Cardiac muscle cell (in vitro differentiated cells and primary cell): ENCODE measurements at regions not wholly inside any gene's neighbourhood (a gene's known extent, or its start where the extent isn't known, plus 50 kb on each side); places are given as distances from the start of the nearest gene placed in this dataset.

Source experiments
- DNase-seq, 2 donors: peaks; one replicate each; pipeline versions ENCODE4 v3.0.0 to v3.0.0-alpha.2; 2010 to 2017; ENCODE audit warnings: low read depth in 1 of 2, low spot score in 1 of 2
- H3K27ac ChIP-seq: fragments of 200-600 bp; sonication (generic); 2 replicates; pipeline ENCODE4 v1.5.1; 2016
- H3K27me3 ChIP-seq: fragments of 200-600 bp; sonication (generic); 2 replicates; pipeline ENCODE4 v1.6.0; 2016; ENCODE audit warnings: control low read depth
- H3K36me3 ChIP-seq: fragments of 200-600 bp; sonication (generic); 2 replicates; pipeline ENCODE4 v1.5.1; 2016; ENCODE audit warnings: control low read depth
- H3K4me1 ChIP-seq: fragments of 200-600 bp; sonication (generic); 2 replicates; pipeline ENCODE4 v1.8.1; 2017; ENCODE audit warnings: low read depth, mild to moderate bottlenecking, mixed run types
- H3K4me3 ChIP-seq: fragments of 200-600 bp; sonication (generic); 2 replicates; pipeline ENCODE4 v1.5.1; 2016; ENCODE audit warnings: mild to moderate bottlenecking
- H3K9me3 ChIP-seq: fragments of 200-600 bp; sonication (generic); 2 replicates; pipeline ENCODE4 v1.5.1; 2017; ENCODE audit warnings: low read depth, mild to moderate bottlenecking, control low read depth
- CTCF ChIP-seq: IDR thresholded peaks from 2 replicates; pipeline ENCODE4 v1.5.1; 2012; ENCODE audit warnings: low read depth, mild to moderate bottlenecking, low read length

- Histone ChIP-seq H3K4me3 (no peak overlapping the region), H3K27ac (no peak overlapping the region), H3K4me1 (no peaks in the 10 kb centered on the region), H3K36me3 (no peaks in the 10 kb centered on the region), H3K9me3 (no peaks in the 10 kb centered on the region), H3K27me3 (no peaks in the 10 kb centered on the region)
- peak; percentile 79 for TF ChIP-seq CTCF
- peak; percentile 52 to 70 for DNase-seq
These were observed 191.2 kb upstream of the PRSS1 start for GRCh38 chr7:142557971-142558582.

GRCh38 chr7:142556740-142557139 is 192.5 kb upstream of the PRSS1 start:
- no peaks in the 10 kb centered on the region for H3K27me3 ChIP-seq
- H3K36me3 ChIP-seq = no peaks in the 10 kb centered on the region
- TF ChIP-seq CTCF = peak; percentile 38
- no peak overlapping the region for H3K4me3 ChIP-seq
- H3K9me3 ChIP-seq = no peaks in the 10 kb centered on the region
- DNase-seq = peak; percentile 14 to 96
- no peaks in the 10 kb centered on the region for H3K4me1 ChIP-seq
- H3K27ac ChIP-seq = no peak overlapping the region

GRCh38 chr7:142554560-142555532 is 194.4 kb upstream of the PRSS1 start:
- no peaks in the 10 kb centered on the region for H3K9me3 ChIP-seq
- no peak for DNase-seq
- H3K27me3 ChIP-seq = no peaks in the 10 kb centered on the region
- no peaks in the 10 kb centered on the region for H3K36me3 ChIP-seq
- H3K4me3 ChIP-seq = no peak overlapping the region
- no peaks in the 10 kb centered on the region for H3K4me1 ChIP-seq
- H3K27ac ChIP-seq = no peak overlapping the region
- no peak for TF ChIP-seq CTCF

- H3K4me3 ChIP-seq = no peak overlapping the region
- no peaks in the 10 kb centered on the region for H3K4me1 ChIP-seq
- H3K27ac ChIP-seq = no peak overlapping the region
- no peak for TF ChIP-seq CTCF
- no peak for DNase-seq
- H3K27me3 ChIP-seq = no peaks in the 10 kb centered on the region
- H3K9me3 ChIP-seq = no peaks in the 10 kb centered on the region
- no peaks in the 10 kb centered on the region for H3K36me3 ChIP-seq
These were observed 196.1 kb upstream of the PRSS1 start for GRCh38 chr7:142553216-142553615.

GRCh38 chr7:142548978-142549377 is 200.3 kb upstream of the PRSS1 start:
- no peaks in the 10 kb centered on the region for H3K27me3 ChIP-seq
- no peak for TF ChIP-seq CTCF
- H3K4me3 ChIP-seq = no peak overlapping the region
- no peak for DNase-seq
- H3K4me1 ChIP-seq = no peaks in the 10 kb centered on the region
- no peaks in the 10 kb centered on the region for H3K36me3 ChIP-seq
- H3K27ac ChIP-seq = no peak overlapping the region
- no peaks in the 10 kb centered on the region for H3K9me3 ChIP-seq
